Dedifferentiated amniotic fluid mesenchymal stem cell (primary cell): ENCODE measurements at regions not wholly inside any gene's neighbourhood (a gene's known extent, or its start where the extent isn't known, plus 50 kb on each side); places are given as distances from the start of the nearest gene placed in this dataset.
A peak's percentile ranks its signal among the peaks of the same experiment; 100 is the strongest.
"Not testable (repeated sequence)": the region's sequence is repeated elsewhere in the genome, so short reads cannot be mapped to it uniquely, and the experiment has no call there.

Experiments used
- DNase-seq: peaks from one replicate; pipeline ENCODE4 v3.0.0-alpha.2; 2016; ENCODE audit errors: extremely low spot score

DNA sequence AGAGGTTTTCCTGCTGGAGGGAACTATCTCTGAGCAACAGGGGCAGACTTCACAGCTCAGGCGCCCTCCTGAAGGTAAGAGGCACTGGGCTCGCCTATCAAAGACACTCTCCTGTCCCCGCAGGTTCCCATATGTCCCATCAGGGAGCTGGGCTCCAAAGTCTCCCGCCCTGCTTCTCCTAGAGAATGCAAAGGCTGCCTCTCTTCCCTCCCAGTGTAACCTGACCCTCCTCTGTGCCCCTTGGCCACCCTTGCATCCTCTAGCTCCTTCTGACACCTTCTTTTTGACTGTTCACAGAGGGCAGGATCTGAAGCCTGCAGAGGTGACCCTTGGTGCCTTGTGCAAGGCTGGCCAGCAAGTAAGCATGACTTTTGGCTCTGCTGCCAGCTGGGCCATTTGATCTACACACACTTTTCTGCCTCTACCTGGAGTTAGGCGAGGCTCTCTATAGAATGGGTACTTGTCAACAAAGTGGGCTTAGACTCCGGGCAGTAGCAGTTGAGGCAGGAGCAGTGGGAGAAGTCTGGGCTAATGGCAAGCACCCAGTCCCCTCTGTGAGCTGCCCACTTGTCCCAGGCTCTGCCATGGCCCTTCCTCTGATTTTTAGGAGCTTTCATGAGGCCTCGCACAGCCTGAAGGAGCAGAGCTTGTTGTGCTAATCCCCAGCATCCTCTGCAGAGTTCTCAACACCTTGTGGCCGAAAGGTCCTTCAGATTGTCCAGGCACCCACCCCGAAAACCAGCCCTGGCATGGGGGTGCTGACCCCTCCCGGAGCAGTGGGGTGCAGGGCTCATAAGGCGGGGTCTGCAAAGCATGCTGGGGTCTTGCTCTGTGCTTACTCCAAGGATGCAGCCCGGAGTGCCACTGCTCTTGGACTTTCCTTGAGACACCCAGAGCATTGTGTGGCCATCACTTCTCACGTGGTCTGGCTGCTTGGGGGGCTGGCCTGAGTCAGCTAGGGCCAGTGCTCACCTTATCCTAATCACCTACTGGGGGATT is 122.9 kb downstream of the METRNL start:
- DNase-seq, result no peak

DNA sequence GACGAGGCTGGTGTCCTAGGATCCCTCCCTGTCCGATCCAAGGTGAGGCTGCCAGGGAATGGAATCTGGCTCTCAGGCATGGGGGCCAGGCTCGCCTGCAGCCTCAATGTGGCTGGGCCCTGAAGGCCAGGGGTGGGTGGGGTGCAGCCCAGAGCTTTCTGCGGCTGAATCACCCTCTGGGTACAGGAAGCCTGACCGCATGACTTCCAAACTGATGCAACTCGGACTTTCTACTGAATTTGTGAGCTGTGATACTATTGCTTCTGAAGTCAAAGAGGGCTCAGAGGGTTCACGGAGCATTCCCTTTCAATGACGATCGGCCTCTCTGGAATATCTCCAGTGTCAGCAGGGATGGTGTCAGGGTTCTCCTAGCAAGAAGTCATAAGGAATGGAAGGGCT is 123.7 kb downstream of the METRNL start:
- DNase-seq, result peak; percentile 97

DNA sequence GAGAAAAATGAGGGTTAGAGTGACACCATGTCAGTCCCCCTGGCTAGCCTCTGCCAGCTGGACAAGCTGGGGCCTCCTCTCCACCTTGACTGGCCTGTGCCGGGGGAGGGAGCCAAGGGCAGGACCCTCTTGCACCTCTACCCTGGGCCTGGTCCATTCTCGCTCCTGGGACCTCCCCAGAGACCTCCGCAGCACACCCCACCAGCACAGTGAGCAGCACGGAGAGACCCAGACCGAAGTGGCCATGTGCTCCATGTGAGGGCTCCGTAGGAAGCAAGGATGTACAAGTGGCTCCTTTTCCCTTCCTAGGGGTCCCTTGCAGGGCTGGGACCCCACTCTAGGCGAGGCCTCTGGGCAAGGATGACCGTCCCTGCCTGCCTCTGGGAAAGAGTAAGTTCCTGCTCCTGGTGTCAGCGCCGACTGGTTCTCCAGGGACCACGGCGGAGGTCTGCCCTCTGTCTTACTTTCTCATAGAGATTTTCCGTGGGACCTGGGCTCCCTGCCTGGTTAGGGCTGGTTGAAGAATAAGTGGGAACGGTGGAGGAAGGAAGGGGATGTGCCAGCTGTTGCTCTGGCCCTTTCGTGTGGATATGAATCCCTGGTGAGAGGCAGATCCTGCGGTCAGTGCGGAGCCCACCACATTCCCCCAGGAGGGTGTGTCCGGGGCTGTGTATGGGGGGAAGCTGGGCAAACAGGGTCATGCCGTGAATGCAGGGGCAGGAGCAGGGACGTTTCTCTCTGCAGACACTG is 124.2 kb downstream of the METRNL start:
- DNase-seq, result no peak

DNA sequence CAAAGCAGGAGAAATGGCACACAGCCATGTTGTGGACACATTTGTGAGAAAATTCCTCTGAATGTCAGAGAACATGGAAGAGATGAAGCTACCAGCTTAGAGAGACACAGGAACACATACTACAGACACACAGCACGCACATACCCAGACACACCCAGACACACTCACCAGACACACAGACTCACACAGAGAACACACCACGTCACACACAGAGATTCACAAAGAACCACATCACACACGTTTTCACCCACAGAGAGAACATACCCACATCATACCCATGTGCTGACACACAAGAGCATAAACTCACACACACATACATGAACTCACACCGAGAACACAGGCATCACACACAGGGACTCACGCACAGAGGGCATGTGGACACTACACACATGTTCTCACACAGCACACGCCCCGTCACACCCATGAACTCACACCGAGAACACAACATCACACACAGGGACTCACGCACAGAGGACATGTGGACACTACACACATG is 124.9 kb downstream of the METRNL start:
- DNase-seq, result no peak

DNA sequence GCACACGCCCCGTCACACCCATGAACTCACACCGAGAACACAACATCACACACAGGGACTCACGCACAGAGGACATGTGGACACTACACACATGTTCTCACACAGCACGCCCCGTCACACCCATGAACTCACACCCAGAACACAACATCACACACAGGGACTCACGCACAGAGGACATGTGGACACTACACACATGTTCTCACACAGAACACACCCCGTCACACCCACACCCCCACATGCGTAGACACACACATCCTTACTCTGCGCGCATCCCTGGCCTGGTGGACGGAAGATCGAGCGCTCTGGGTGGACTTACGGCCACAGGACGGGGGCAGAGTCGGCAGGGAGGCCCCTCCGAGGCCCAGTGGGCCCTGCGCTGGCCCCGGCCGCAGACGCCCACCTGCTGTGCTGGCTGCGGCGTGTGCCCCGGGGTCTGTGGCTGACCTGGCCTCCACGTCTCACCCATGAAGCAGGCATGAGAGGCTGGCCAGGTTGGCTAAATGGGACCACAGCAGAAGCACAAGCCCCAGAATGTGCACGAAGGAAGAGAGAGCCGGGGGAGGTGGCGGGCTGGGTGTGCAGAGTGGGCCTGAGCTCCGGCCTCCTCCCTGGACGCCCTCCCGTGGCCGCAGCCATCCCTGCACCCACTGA is 125.5 kb downstream of the METRNL start:
- DNase-seq, result not testable (repeated sequence)

DNA sequence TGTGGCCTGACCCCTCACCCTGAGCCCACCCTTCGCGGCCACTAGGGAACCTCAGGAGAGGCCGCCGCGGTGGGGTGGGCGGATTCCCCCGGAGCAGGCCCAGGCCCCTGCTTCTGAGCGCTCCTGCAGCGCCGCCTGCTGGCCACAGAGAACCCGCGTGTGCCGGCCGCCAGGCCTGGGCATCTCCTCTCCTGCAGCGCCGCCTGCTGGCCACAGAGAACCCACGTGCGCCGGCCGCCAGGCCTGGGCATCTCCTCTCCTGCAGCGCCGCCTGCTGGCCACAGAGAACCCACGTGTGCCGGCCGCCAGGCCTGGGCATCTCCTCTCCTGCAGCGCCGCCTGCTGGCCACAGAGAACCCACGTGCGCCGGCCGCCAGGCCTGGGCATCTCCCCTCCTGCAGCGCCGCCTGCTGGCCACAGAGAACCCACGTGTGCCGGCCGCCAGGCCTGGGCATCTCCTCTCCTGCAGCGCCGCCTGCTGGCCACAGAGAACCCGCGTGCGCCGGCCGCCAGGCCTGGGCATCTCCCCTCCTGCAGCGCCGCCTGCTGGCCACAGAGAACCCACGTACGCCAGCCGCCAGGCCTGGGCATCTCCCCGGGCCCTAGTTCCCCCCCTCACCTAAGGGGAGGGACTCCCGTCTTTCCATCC is 126.1 kb downstream of the METRNL start:
- not testable (repeated sequence) for DNase-seq

DNA sequence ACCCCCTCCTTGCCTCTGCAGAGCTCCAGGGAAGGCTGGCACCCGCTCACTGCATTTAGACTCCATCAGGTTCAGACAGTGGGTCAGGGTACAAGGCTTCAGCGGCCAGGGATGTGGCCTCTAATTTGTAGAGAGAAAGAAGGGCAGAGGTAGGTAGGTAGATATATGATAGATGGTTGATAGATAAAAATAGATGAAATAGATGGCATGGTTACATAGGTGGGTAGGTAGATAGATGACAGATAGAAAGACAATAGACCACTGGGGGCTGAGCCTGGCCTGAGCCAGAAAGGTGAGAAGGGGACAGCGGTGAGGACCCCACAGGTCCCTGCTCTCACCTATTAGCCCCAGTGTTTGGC is 126.6 kb downstream of the METRNL start:
- not testable (repeated sequence) for DNase-seq

DNA sequence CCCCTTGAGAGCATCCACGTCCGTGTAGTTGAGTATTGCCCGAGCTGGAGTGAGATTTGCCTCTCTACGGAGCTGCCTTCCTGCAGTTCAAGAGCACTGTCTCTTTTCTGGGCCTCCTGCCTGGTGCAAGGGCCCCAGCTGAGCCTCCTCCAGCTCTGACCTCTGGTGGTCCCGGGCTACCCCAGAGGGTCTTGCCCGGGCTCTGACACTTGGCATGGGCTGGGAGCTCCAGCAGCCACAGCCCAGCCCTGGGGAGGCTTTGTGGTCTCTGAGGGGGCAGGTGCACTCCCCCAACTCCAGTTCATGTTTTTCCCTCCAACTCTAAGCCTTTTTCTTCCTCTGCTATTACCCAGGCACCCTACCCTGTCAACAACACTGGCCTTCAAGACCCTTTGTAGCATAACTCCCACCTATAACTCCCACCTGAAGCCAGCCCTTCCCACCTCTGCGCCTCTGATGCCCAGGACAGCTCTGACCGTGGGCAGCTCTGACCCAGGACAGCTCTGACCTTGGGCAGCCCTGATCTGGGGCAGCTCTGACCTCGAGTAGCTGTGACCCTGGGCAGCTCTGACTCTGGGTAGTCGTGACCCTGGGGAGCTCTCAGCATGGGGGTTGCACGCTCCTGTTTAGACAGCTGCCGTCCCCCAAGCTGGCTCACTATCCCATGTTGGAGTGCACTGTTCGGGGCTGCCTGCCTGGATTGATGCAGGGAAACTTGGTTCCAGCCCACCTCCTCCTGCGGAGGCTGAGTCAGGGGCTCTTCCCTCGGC is 127.6 kb downstream of the METRNL start:
- not testable (repeated sequence) for DNase-seq

DNA sequence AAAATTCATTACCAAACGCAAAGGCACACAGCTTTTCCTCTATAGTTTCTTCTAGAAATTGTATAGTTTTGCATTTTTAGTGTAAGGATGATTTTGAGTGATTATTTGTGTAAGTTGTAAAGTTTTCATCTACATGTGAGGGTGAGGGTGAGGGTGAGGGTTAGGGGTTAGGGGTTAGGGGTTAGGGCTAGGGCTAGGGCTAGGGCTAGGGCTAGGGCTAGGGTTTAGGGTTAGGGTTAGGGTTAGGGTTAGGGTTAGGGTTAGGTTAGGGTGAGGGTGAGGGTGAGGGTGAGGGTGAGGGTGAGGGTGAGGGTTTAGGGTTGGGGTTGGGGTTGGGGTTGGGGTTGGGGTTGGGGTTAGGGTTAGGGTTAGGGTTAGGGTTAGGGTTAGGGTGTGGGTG is 167.6 kb downstream of the METRNL start:
- peak; percentile 13 for DNase-seq
